ENCODE measurements at regions not wholly inside any gene's neighbourhood (a gene's known extent, or its start where the extent isn't known, plus 50 kb on each side); places are given as distances from the start of the nearest gene placed in this dataset.

DNA sequence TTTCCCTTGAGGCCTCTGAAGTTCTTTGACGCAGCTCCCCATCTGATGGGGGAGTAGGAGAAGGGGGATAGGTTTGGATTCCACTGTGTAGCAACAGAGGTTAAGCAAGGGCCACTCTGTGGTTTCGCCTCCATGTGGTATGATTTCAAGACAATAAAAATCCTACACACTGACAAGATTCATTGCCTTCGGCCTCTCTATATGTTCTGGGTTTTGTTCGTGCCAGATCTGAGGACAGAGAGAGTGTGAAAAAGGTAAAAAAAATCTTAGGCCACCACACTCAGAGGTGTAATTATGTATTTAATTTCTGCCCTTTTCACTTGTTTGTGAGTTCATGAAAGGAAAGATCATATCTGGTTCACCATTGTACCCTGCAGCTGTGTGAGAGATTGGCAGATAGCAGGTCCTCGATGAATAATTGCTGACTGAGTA, 715.2 kb upstream of the ZNF608 start:
- H3K4me1 ChIP-seq (ENCODE audit: low read length): no peaks in the 10 kb centered on the region
- H3K27me3 ChIP-seq (ENCODE audit: low read length): no peaks in the 10 kb centered on the region
- no peak overlapping the region for H3K4me2 ChIP-seq (ENCODE audit: low read depth, low read length, poor library complexity, severe bottlenecking)
- H2AFZ ChIP-seq (ENCODE audit: low read length): no peak overlapping the region
- H3K79me2 ChIP-seq (ENCODE audit: low read length): no peaks in the 10 kb centered on the region
- H3K9ac ChIP-seq (ENCODE audit: low read length): no peak overlapping the region
- no peaks in the 10 kb centered on the region for H3K9me2 ChIP-seq (replicated peaks; ENCODE audit: insufficient read depth, low read length)
- H3K4me3 ChIP-seq (ENCODE audit: low read length): no peak overlapping the region
- peaks cover 7% of the 10 kb centered on the region; the same call in 1 of the 2 replicates for H3K9me3 ChIP-seq (ENCODE audit: low read length)
- no peak for DNase-seq
- no peak overlapping the region for H3K27ac ChIP-seq (ENCODE audit: low read length)
- no peaks in the 10 kb centered on the region for H4K20me1 ChIP-seq (ENCODE audit: insufficient read depth, low read depth, low read length)
- no peaks in the 10 kb centered on the region for H3K36me3 ChIP-seq (ENCODE audit: insufficient read depth, low read length)

DNA sequence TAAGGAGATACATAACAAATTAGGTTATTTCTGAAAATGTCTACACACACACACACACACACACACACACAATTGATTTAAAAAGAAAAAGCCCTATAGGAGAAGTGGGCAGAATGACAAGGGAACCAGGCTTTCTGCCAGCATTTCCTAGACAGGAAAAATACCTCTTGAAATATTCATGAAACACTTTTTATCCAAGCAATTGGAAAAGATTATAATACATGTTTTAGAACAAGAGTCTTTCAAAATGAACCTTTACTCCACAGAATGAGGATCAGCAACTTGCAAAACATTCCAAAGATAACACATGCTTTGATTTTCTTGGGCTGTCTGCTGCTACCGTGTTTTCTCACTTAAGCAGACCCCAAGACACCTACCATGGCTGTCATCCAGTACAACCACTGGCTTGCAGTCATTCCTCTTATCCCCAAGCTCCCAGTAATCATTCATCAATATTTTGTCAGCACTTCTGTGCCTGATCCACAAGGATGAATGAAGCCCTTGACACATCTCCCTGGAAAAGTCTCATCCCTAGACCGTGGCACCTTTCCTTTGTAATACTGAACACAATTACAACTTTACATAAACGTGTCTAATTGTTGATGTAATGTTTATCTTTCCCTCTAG, 717.1 kb upstream of the ZNF608 start:
- DNase-seq: no peak
- peaks cover 7% of the 10 kb centered on the region; the same call in 1 of the 2 replicates for H3K9me3 ChIP-seq (ENCODE audit: low read length)
- H3K79me2 ChIP-seq (ENCODE audit: low read length): no peaks in the 10 kb centered on the region
- no peaks in the 10 kb centered on the region for H3K9me2 ChIP-seq (replicated peaks; ENCODE audit: insufficient read depth, low read length)
- no peaks in the 10 kb centered on the region for H4K20me1 ChIP-seq (ENCODE audit: insufficient read depth, low read depth, low read length)
- no peak overlapping the region for H3K27ac ChIP-seq (ENCODE audit: low read length)
- no peak overlapping the region for H2AFZ ChIP-seq (ENCODE audit: low read length)
- H3K36me3 ChIP-seq (ENCODE audit: insufficient read depth, low read length): no peaks in the 10 kb centered on the region
- H3K4me2 ChIP-seq (ENCODE audit: low read depth, low read length, poor library complexity, severe bottlenecking): no peak overlapping the region
- no peak overlapping the region for H3K9ac ChIP-seq (ENCODE audit: low read length)
- no peaks in the 10 kb centered on the region for H3K27me3 ChIP-seq (ENCODE audit: low read length)
- H3K4me3 ChIP-seq (ENCODE audit: low read length): no peak overlapping the region
- H3K4me1 ChIP-seq (ENCODE audit: low read length): no peaks in the 10 kb centered on the region

DNA sequence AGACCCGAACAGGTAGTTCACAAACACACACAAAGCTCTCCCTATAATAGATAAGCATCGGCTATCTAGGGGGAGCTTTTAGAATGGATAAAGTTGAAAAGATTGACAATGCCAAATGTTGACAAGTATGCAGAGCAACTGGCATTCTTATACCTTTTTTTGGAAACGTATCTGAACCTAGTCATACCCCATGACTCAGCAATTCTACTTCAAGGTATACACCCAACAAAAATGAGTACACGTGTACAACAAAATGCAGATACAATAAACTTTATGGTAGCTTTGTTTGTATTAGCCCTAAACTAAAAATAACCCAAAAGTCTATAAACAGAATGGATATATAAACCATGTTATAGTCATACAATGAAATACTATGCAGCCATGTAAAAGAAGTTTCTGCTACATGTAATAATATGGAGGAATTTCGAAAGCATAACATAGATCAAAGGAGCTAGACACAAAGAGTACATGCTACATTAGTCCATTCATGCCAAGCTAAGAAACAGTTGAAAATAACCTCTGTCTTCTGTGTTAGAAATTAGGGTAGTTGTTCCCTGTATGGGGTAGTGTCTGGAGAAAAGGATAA, 718.5 kb upstream of the ZNF608 start:
- Histone ChIP-seq H3K4me3 (ENCODE audit: low read length) (no peak overlapping the region), H3K9me3 (ENCODE audit: low read length) (peaks cover 7% of the 10 kb centered on the region; the same call in 1 of the 2 replicates), H3K36me3 (ENCODE audit: insufficient read depth, low read length) (no peaks in the 10 kb centered on the region), H2AFZ (ENCODE audit: low read length) (no peak overlapping the region), H3K9me2 (replicated peaks; ENCODE audit: insufficient read depth, low read length) (no peaks in the 10 kb centered on the region), H3K4me1 (ENCODE audit: low read length) (no peaks in the 10 kb centered on the region), H3K4me2 (ENCODE audit: low read depth, low read length, poor library complexity, severe bottlenecking) (no peak overlapping the region), H4K20me1 (ENCODE audit: insufficient read depth, low read depth, low read length) (no peaks in the 10 kb centered on the region), H3K9ac (ENCODE audit: low read length) (no peak overlapping the region), H3K27me3 (ENCODE audit: low read length) (no peaks in the 10 kb centered on the region), H3K79me2 (ENCODE audit: low read length) (no peaks in the 10 kb centered on the region), H3K27ac (ENCODE audit: low read length) (no peak overlapping the region)
- DNase-seq: no peak

DNA sequence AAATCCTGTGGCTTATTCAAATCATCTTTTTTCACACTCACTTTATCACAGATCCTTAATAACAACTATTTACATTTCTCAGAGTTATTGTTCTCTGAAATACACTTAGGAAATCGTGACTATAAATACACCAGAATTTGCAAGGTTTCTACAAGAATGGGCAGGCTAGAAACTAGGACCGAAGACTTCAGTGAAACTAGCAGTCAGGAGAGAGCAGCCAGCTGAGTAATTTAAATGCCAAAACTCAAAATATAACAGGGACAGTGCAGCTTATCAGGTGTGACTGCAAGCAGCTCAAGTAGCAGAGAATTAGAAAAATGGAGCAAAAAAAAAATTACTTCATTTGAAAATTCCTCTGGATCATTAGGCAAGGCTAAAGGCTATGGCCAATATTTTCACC, 719.3 kb upstream of the ZNF608 start:
- H4K20me1 ChIP-seq (ENCODE audit: insufficient read depth, low read depth, low read length): no peaks in the 10 kb centered on the region
- H3K4me2 ChIP-seq (ENCODE audit: low read depth, low read length, poor library complexity, severe bottlenecking): no peak overlapping the region
- no peak overlapping the region for H3K27ac ChIP-seq (ENCODE audit: low read length)
- H3K36me3 ChIP-seq (ENCODE audit: insufficient read depth, low read length): no peaks in the 10 kb centered on the region
- no peak overlapping the region for H3K4me3 ChIP-seq (ENCODE audit: low read length)
- peaks cover 7% of the 10 kb centered on the region; the same call in 1 of the 2 replicates for H3K9me3 ChIP-seq (ENCODE audit: low read length)
- no peaks in the 10 kb centered on the region for H3K79me2 ChIP-seq (ENCODE audit: low read length)
- no peaks in the 10 kb centered on the region for H3K9me2 ChIP-seq (replicated peaks; ENCODE audit: insufficient read depth, low read length)
- H2AFZ ChIP-seq (ENCODE audit: low read length): no peak overlapping the region
- no peak overlapping the region for H3K9ac ChIP-seq (ENCODE audit: low read length)
- no peak for DNase-seq
- no peaks in the 10 kb centered on the region for H3K27me3 ChIP-seq (ENCODE audit: low read length)
- H3K4me1 ChIP-seq (ENCODE audit: low read length): no peaks in the 10 kb centered on the region

DNA sequence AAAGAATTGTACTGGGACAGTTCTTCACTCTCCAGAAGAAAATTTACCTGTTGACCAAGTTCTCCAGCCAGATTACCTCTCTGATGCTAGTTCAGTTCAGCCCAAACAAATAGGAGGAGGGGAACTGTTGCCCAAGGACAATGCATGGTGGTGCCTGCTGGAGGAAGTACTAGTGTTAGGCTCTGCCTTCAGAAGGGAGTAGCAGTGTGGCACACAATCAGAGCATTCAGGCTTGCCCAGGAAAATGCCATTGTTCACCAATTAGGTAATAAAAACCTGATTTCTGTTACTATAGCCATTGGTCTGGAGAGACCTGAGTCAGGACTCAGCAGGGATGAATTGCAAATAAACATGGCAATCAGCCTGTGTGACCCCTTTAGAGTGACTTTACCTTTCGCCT, 720.8 kb upstream of the ZNF608 start:
- Histone ChIP-seq H3K4me3 (ENCODE audit: low read length) (no peak overlapping the region), H3K9me2 (replicated peaks; ENCODE audit: insufficient read depth, low read length) (no peaks in the 10 kb centered on the region), H4K20me1 (ENCODE audit: insufficient read depth, low read depth, low read length) (no peaks in the 10 kb centered on the region), H3K27ac (ENCODE audit: low read length) (no peak overlapping the region), H2AFZ (ENCODE audit: low read length) (no peak overlapping the region), H3K9ac (ENCODE audit: low read length) (no peak overlapping the region), H3K27me3 (ENCODE audit: low read length) (no peaks in the 10 kb centered on the region), H3K79me2 (ENCODE audit: low read length) (no peaks in the 10 kb centered on the region), H3K9me3 (ENCODE audit: low read length) (peaks cover 7% of the 10 kb centered on the region; the same call in 1 of the 2 replicates), H3K36me3 (ENCODE audit: insufficient read depth, low read length) (no peaks in the 10 kb centered on the region), H3K4me2 (ENCODE audit: low read depth, low read length, poor library complexity, severe bottlenecking) (no peak overlapping the region), H3K4me1 (ENCODE audit: low read length) (no peaks in the 10 kb centered on the region)
- no peak for DNase-seq

DNA sequence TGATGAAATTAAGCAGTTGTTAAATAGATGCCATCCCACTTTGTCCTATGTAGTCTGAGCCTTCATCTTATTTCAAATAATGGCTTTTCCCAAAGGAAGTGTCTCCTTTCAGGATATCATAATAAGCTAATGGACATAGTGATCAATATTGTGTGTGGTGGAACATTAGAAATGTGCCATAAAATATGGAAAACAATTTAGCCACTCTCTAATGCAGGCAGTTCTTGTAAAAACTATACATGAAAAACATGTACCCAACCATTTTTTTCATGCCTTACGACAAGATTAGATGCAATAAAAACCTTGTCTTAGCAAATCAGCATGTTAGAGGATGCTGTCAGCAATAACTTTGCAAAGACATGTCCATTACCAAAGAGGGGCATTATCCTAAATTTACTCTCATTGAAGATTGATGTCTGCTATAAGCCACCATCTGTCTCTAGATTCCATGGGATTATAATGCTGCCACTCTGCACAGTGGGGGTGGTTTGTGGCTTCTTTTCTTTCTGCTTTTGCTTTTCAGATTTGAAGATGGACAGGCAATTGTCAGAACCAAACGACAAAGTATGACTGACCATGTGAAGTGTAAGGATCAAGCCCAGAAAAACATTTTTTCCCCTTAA, 724.0 kb upstream of the ZNF608 start:
- H3K9me2 ChIP-seq (replicated peaks; ENCODE audit: insufficient read depth, low read length): no peaks in the 10 kb centered on the region
- H3K4me2 ChIP-seq (ENCODE audit: low read depth, low read length, poor library complexity, severe bottlenecking): no peak overlapping the region
- H3K9ac ChIP-seq (ENCODE audit: low read length): no peak overlapping the region
- no peaks in the 10 kb centered on the region for H4K20me1 ChIP-seq (ENCODE audit: insufficient read depth, low read depth, low read length)
- no peak for DNase-seq
- H3K36me3 ChIP-seq (ENCODE audit: insufficient read depth, low read length): no peaks in the 10 kb centered on the region
- no peak overlapping the region for H3K27ac ChIP-seq (ENCODE audit: low read length)
- H3K4me1 ChIP-seq (ENCODE audit: low read length): no peaks in the 10 kb centered on the region
- no peaks in the 10 kb centered on the region for H3K9me3 ChIP-seq (ENCODE audit: low read length)
- no peak overlapping the region for H2AFZ ChIP-seq (ENCODE audit: low read length)
- no peak overlapping the region for H3K4me3 ChIP-seq (ENCODE audit: low read length)
- H3K79me2 ChIP-seq (ENCODE audit: low read length): no peaks in the 10 kb centered on the region
- H3K27me3 ChIP-seq (ENCODE audit: low read length): no peaks in the 10 kb centered on the region

DNA sequence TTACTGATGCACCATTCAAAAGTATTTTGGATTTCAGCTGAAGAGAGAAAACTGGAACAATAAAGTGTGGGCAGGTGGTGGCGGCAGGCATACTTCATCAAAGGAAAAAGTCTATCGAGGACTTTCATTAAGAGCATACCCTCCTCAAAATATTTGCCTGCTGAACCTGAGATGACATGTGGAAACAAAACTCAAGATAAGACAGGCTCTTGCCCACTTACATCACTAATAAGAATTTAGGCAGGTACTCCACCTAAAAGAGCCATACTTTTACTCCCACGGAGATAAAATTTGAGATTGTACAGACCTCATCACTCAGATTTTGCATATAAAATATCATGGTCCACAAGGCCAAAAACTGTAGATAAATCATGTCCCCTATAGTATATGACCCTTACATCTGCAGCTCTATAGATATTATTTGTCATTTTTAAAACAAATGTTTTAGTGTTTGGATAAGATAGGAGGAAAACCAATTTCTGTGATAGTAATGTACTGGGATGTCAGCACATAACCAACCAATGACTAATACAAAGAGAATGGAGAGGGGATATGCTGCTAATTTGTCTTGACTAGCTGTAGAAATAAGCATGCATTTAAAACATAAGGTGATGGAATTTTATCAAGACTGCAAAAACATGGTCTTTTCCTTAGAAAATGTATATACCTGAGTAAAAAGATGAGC, 730.6 kb upstream of the ZNF608 start:
- no peak overlapping the region for H3K9ac ChIP-seq (ENCODE audit: low read length)
- no peaks in the 10 kb centered on the region for H3K27me3 ChIP-seq (ENCODE audit: low read length)
- H3K4me2 ChIP-seq (ENCODE audit: low read depth, low read length, poor library complexity, severe bottlenecking): no peak overlapping the region
- no peaks in the 10 kb centered on the region for H3K9me2 ChIP-seq (replicated peaks; ENCODE audit: insufficient read depth, low read length)
- no peaks in the 10 kb centered on the region for H4K20me1 ChIP-seq (ENCODE audit: insufficient read depth, low read depth, low read length)
- no peaks in the 10 kb centered on the region for H3K9me3 ChIP-seq (ENCODE audit: low read length)
- no peak overlapping the region for H2AFZ ChIP-seq (ENCODE audit: low read length)
- H3K27ac ChIP-seq (ENCODE audit: low read length): no peak overlapping the region
- H3K79me2 ChIP-seq (ENCODE audit: low read length): no peaks in the 10 kb centered on the region
- no peak overlapping the region for H3K4me3 ChIP-seq (ENCODE audit: low read length)
- no peak for DNase-seq
- H3K36me3 ChIP-seq (ENCODE audit: insufficient read depth, low read length): no peaks in the 10 kb centered on the region
- H3K4me1 ChIP-seq (ENCODE audit: low read length): no peaks in the 10 kb centered on the region

DNA sequence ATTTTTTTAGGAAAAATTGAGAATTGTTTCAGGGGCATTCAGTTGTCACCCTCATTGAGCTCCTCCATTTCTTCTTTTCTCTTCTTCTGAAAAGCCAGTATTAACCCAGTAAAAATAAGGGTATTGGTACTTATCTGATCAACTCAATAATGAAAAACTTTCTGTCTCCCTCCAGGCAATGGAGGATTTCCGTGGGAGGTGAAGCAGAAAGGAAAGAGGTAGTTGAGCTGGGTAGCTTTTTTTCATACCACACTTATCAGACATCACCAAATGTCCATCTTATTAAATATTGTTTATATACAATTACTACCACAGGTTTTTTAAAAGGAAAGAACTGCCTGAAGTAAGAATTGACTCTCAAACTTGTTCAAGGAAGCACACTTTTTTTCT, 731.1 kb upstream of the ZNF608 start:
- no peaks in the 10 kb centered on the region for H3K36me3 ChIP-seq (ENCODE audit: insufficient read depth, low read length)
- H3K9ac ChIP-seq (ENCODE audit: low read length): no peak overlapping the region
- H3K4me2 ChIP-seq (ENCODE audit: low read depth, low read length, poor library complexity, severe bottlenecking): no peak overlapping the region

More for the DNA sequence above, 731.1 kb upstream of the ZNF608 start:
- Histone ChIP-seq H3K27ac (ENCODE audit: low read length) (no peak overlapping the region), H3K27me3 (ENCODE audit: low read length) (no peaks in the 10 kb centered on the region), H3K9me3 (ENCODE audit: low read length) (no peaks in the 10 kb centered on the region), H3K79me2 (ENCODE audit: low read length) (no peaks in the 10 kb centered on the region), H3K9me2 (replicated peaks; ENCODE audit: insufficient read depth, low read length) (no peaks in the 10 kb centered on the region), H3K4me1 (ENCODE audit: low read length) (no peaks in the 10 kb centered on the region), H2AFZ (ENCODE audit: low read length) (no peak overlapping the region), H3K4me3 (ENCODE audit: low read length) (no peak overlapping the region), H4K20me1 (ENCODE audit: insufficient read depth, low read depth, low read length) (no peaks in the 10 kb centered on the region)
- no peak for DNase-seq

All from Karpas-422 (cell line).